ENCODE measurements at regions not wholly inside any gene's neighbourhood (a gene's known extent, or its start where the extent isn't known, plus 50 kb on each side); places are given as distances from the start of the nearest gene placed in this dataset.

DNA sequence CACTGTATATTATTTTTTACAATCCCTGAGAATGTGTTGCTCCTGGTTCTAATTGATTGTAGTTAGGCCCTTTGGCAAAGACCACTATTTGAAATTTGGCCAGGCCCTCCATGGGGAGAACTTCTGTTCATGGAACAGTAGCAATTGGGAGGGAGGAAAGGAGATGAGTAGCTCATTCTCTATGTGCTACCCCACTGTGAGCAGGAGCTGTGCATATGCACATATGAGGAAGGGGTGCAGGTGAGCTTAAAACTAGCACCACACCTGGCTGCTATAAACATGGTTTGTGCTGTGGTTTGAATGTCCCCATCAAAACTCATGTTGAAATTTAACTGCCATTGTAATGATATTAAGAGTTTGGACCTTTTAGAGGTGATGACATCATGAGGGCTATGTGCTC is 1483.2 kb downstream of the PCDH7 start:
- Histone ChIP-seq H3K4me3 (replicated peaks; ENCODE audit: low read depth, low read length) (no peak overlapping the region), H3K27me3 (replicated peaks; ENCODE audit: control insufficient read depth, insufficient read depth, low read length) (no peaks in the 10 kb centered on the region), H3K36me3 (ENCODE audit: control insufficient read depth, insufficient read depth, low read length) (no peaks in the 10 kb centered on the region)
- no peak for TF ChIP-seq CTCF (IDR thresholded peaks at IDR 0.05; ENCODE audit: insufficient read depth, low read length, poor library complexity, severe bottlenecking)
- no peak for DNase-seq (ENCODE audit: extremely low read depth, insufficient read length)

- Histone ChIP-seq H3K27me3 (replicated peaks; ENCODE audit: control insufficient read depth, insufficient read depth, low read length) (no peaks in the 10 kb centered on the region), H3K4me3 (replicated peaks; ENCODE audit: low read depth, low read length) (no peak overlapping the region), H3K36me3 (ENCODE audit: control insufficient read depth, insufficient read depth, low read length) (no peaks in the 10 kb centered on the region)
- no peak for TF ChIP-seq CTCF (IDR thresholded peaks at IDR 0.05; ENCODE audit: insufficient read depth, low read length, poor library complexity, severe bottlenecking)
- DNase-seq (ENCODE audit: extremely low read depth, insufficient read length), result no peak
Measured at GRCh38 chr4:32206756-32207155, 1486.6 kb downstream of the PCDH7 start.

GRCh38 chr4:32207456-32207855 is 1487.3 kb downstream of the PCDH7 start:
- H3K36me3 ChIP-seq (ENCODE audit: control insufficient read depth, insufficient read depth, low read length), result no peaks in the 10 kb centered on the region
- H3K4me3 ChIP-seq (replicated peaks; ENCODE audit: low read depth, low read length), result no peak overlapping the region
- no peak for DNase-seq (ENCODE audit: extremely low read depth, insufficient read length)
- TF ChIP-seq CTCF (IDR thresholded peaks at IDR 0.05; ENCODE audit: insufficient read depth, low read length, poor library complexity, severe bottlenecking), result no peak
- no peaks in the 10 kb centered on the region for H3K27me3 ChIP-seq (replicated peaks; ENCODE audit: control insufficient read depth, insufficient read depth, low read length)

- DNase-seq (ENCODE audit: extremely low read depth, insufficient read length), result no peak
- TF ChIP-seq CTCF (IDR thresholded peaks at IDR 0.05; ENCODE audit: insufficient read depth, low read length, poor library complexity, severe bottlenecking), result no peak
- Histone ChIP-seq H3K27me3 (replicated peaks; ENCODE audit: control insufficient read depth, insufficient read depth, low read length) (no peaks in the 10 kb centered on the region), H3K4me3 (replicated peaks; ENCODE audit: low read depth, low read length) (no peak overlapping the region), H3K36me3 (ENCODE audit: control insufficient read depth, insufficient read depth, low read length) (no peaks in the 10 kb centered on the region)
Measured at GRCh38 chr4:32215277-32215676, 1495.1 kb downstream of the PCDH7 start.

DNA sequence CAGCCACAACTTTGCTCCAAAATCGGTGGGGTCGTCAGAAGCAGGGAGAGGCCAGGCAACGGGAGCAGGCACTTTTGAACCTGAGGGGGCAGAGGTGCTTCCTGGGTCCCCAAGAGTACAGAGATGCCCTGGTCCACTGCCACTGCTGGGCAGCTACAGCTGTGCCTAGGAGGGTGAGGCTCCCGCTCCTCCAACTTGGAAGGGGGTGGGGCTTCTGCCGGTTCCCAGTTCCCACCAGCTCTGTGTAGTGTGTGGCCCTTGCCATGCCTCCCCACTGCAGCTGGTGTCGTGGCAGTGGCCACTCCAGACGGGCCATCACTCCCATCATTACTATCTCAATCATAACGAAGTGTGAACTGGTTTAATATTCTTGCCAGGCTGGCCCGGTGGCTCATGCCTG is 1496.3 kb downstream of the PCDH7 start:
- TF ChIP-seq CTCF (IDR thresholded peaks at IDR 0.05; ENCODE audit: insufficient read depth, low read length, poor library complexity, severe bottlenecking), result no peak
- H3K4me3 ChIP-seq (replicated peaks; ENCODE audit: low read depth, low read length), result no peak overlapping the region
- no peaks in the 10 kb centered on the region for H3K36me3 ChIP-seq (ENCODE audit: control insufficient read depth, insufficient read depth, low read length)
- no peaks in the 10 kb centered on the region for H3K27me3 ChIP-seq (replicated peaks; ENCODE audit: control insufficient read depth, insufficient read depth, low read length)
- no peak for DNase-seq (ENCODE audit: extremely low read depth, insufficient read length)
